GM12878 (cell line): ENCODE measurements at regions not wholly inside any gene's neighbourhood (a gene's known extent, or its start where the extent isn't known, plus 50 kb on each side); places are given as distances from the start of the nearest gene placed in this dataset.

Experiments
- ATAC-seq: fragments of 200-7000 bp; cut with Tn5 transposase; 3 replicates; pipeline ENCODE4 v1.9.1; 2020; ENCODE audit warnings: mild to moderate bottlenecking, moderate library complexity
- BruUV-seq: library from RNA; stranded (reverse); fragments of 400-500 nt; replicated peaks from 2 replicates; lab custom pipeline; 2021; lab: Mats Ljungman, UMichigan
- CTCF ChIA-PET: fragments of 300-600 bp; sonication (Branson Sonifier 250); formaldehyde crosslinking; extraction: SDS; loops from one replicate; lab custom pipeline; 2021; ENCODE audit warnings: inconsistent platforms; lab: Yijun Ruan, JAX
- POLR2A ChIA-PET: fragments of 350-600 bp; formaldehyde crosslinking; extraction: SDS; loops from one replicate; lab custom pipeline; 2021; ENCODE audit warnings: inconsistent platforms; lab: Charles Lee
- RAD21 ChIA-PET: fragments of 300-600 bp; sonication (Branson Sonifier 250); formaldehyde crosslinking; loops from one replicate; lab custom pipeline; 2023; ENCODE audit warnings: antibody characterized with exemption; ENCODE audit not compliant: unreplicated experiment; lab: Charles Lee
- SMC1A ChIA-PET: fragments of 300-600 bp; sonication (Branson Sonifier 250); formaldehyde crosslinking; loops from one replicate; lab custom pipeline; 2023; ENCODE audit not compliant: unreplicated experiment, uncharacterized antibody; lab: Charles Lee
- DNase-seq: peaks from one replicate; pipeline ENCODE4 v3.0.0-alpha.2; 2011; ENCODE audit warnings: low read depth, low spot score
- FAIRE-seq: peaks from 3 replicates; lab custom pipeline; 2011; peaks lifted over from hg19 to GRCh38; lab: Jason Lieb, UNC
- H2AFZ ChIP-seq: 2 replicates; pipeline ENCODE4 v1.6.0; 2011; ENCODE audit warnings: low read depth, low read length, control low read depth; ENCODE audit not compliant: control insufficient read depth
- H3K27ac ChIP-seq: 2 replicates; pipeline ENCODE4 v1.5.1; 2011; ENCODE audit warnings: control low read depth; ENCODE audit not compliant: control insufficient read depth, insufficient read depth
- H3K27me3 ChIP-seq, 2 experiments: replicated peaks in 1 of 2; 2 replicates each; pipeline versions ENCODE4 v1.6.0 to v1.6.1; 2011; ENCODE audit warnings: low read length in 1 of 2; ENCODE audit not compliant: control insufficient read depth in 2 of 2, insufficient read depth in 2 of 2
- H3K36me3 ChIP-seq, 2 experiments: 2 replicates each; pipeline ENCODE4 v1.5.1; 2011; ENCODE audit warnings: low read length in 1 of 2; ENCODE audit not compliant: control insufficient read depth in 2 of 2, insufficient read depth in 2 of 2
- H3K4me1 ChIP-seq: 2 replicates; pipeline ENCODE4 v1.6.1; 2011; ENCODE audit warnings: mild to moderate bottlenecking, low read length, moderate library complexity, mixed read lengths; ENCODE audit not compliant: control insufficient read depth, insufficient read depth
- H3K4me2 ChIP-seq: 2 replicates; pipeline ENCODE4 v1.6.0; 2011; ENCODE audit warnings: control low read depth; ENCODE audit not compliant: control insufficient read depth, insufficient read depth
- H3K4me3 ChIP-seq: fragments of 200-600 bp; sonication (generic); 2 replicates; pipeline ENCODE4 v1.5.1; 2016
- H3K79me2 ChIP-seq: 2 replicates; pipeline ENCODE4 v1.6.0; 2011; ENCODE audit warnings: low read length; ENCODE audit not compliant: control insufficient read depth, insufficient read depth
- H3K9ac ChIP-seq: 2 replicates; pipeline ENCODE4 v1.8.0; 2011; ENCODE audit warnings: low read length, control low read depth, mixed read lengths; ENCODE audit not compliant: control insufficient read depth, insufficient read depth
- H3K9me3 ChIP-seq: replicated peaks from 3 replicates; pipeline ENCODE4 v1.5.1; 2011; ENCODE audit warnings: mild to moderate bottlenecking, low read length; ENCODE audit not compliant: control insufficient read depth, insufficient read depth
- H4K20me1 ChIP-seq: 2 replicates; pipeline ENCODE4 v1.6.0; 2011; ENCODE audit not compliant: control insufficient read depth, insufficient read depth
- BMI1 ChIP-seq: fragments of 450-650 bp; IDR thresholded peaks from 2 replicates; pipeline ENCODE4 v1.6.1; 2016; ENCODE audit warnings: mild to moderate bottlenecking, moderate library complexity, borderline replicate concordance
- CREM ChIP-seq: IDR thresholded peaks from 2 replicates; pipeline ENCODE4 v1.6.1; 2014; ENCODE audit warnings: antibody characterized with exemption, low read depth
- MTA2 ChIP-seq: fragments of 450-650 bp; IDR thresholded peaks from 2 replicates; pipeline ENCODE4 v1.6.1; 2016; ENCODE audit warnings: low read depth, mild to moderate bottlenecking, moderate library complexity
- NFIC ChIP-seq: IDR thresholded peaks from 2 replicates; pipeline ENCODE4 v1.6.1; 2012; ENCODE audit warnings: low read depth, mild to moderate bottlenecking, inconsistent platforms, low read length, moderate library complexity
- NFYA ChIP-seq: IDR thresholded peaks from 2 replicates; pipeline ENCODE4 v1.6.1; 2011; ENCODE audit warnings: low read depth, mild to moderate bottlenecking, low read length, improper control_type of control experiment, borderline replicate concordance
- PKNOX1 ChIP-seq: fragments of 450-650 bp; IDR thresholded peaks from 2 replicates; pipeline ENCODE4 v1.6.1; 2016; ENCODE audit warnings: mild to moderate bottlenecking
- POU2F2 ChIP-seq: IDR thresholded peaks from 3 replicates; pipeline ENCODE4 v1.6.1; 2011; ENCODE audit warnings: low read depth, mild to moderate bottlenecking, low read length, borderline replicate concordance
- SREBF2 ChIP-seq: IDR thresholded peaks from 2 replicates; pipeline ENCODE4 v1.6.1; 2012; ENCODE audit warnings: mild to moderate bottlenecking, low read length
- YY1 ChIP-seq: IDR thresholded peaks from 2 replicates; pipeline ENCODE4 v1.6.1; 2011; ENCODE audit warnings: low read depth, mild to moderate bottlenecking, low read length
- ZNF622 ChIP-seq: fragments of 450-650 bp; IDR thresholded peaks from 2 replicates; pipeline ENCODE4 v1.6.1; 2017; ENCODE audit warnings: mild to moderate bottlenecking, inconsistent platforms
- ZZZ3 ChIP-seq: IDR thresholded peaks from 2 replicates; pipeline ENCODE4 v1.6.1; 2011; ENCODE audit warnings: low read depth; ENCODE audit not compliant: control insufficient read depth, insufficient read length
- WGBS: methylation state at CpG from one replicate; pipeline ENCODE4 v1.1.6; 2016; ENCODE audit warnings: low lambda C conversion rate; ENCODE audit not compliant: insufficient replicate concordance, insufficient coverage; ENCODE audit errors: missing lambda C conversion rate; 5-methylcytosine and 5-hydroxymethylcytosine counted together
- in situ Hi-C: fragments of 300-500 bp; cut with MboI; formaldehyde crosslinking; loops from 9 replicates; pipeline ENCODE4 v1.14.3; 2018; ENCODE audit warnings: mixed read lengths
- intact Hi-C: fragments of 100-400 bp; cut with micrococcal nuclease; formaldehyde crosslinking; loops from one replicate; pipeline ENCODE4 v1.14.2; 2022; ENCODE audit not compliant: unreplicated experiment

DNA sequence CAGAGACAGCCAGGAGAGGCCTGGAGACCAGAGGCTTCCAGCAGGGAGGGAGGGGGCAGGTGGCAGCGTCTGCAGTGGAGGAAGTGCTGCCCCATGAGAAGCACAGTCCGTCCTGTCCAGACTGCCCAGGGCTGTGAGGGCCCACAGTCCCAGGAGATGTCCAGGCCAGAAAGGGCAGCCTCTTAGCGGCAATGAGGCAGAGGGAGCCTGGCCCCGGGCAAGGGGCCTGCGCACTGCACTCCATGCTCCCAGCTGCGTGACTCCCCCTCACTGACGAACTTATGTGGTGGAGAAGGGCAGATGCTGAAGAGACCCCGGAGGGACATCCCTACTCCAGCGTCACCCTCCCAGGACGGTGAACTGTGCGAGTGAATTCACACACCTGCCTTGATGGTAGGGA is 115.3 kb downstream of the SOX1 start:
- no peak for ATAC-seq
- Histone ChIP-seq H3K36me3 (no peaks in the 10 kb centered on the region), H3K9ac (no peak overlapping the region), H3K27ac (no peak overlapping the region), H3K4me2 (no peak overlapping the region), H3K79me2 (no peaks in the 10 kb centered on the region), H3K4me1 (no peaks in the 10 kb centered on the region), H4K20me1 (no peaks in the 10 kb centered on the region), H3K4me3 (no peak overlapping the region), H3K9me3 (no peaks in the 10 kb centered on the region; the same call in 2 of the 3 replicates), H3K27me3 (no peaks in the 10 kb centered on the region), H2AFZ (no peak overlapping the region)
- TF ChIP-seq ZZZ3 (no peak), CREM (no peak), ZNF622 (no peak), PKNOX1 (no peak), NFIC (no peak), NFYA (no peak)
- FAIRE-seq = no peak
- no peak for DNase-seq
- in situ Hi-C loops (no loop called here), intact Hi-C loops (no loop called here)
- WGBS = 45% methylated on average over 11 of the region's 11 CpGs
- ChIA-PET SMC1A (no interaction called here), POLR2A (no interaction called here), CTCF (no interaction called here), RAD21 (no interaction called here)
- BruUV-seq = no TSS peak

DNA sequence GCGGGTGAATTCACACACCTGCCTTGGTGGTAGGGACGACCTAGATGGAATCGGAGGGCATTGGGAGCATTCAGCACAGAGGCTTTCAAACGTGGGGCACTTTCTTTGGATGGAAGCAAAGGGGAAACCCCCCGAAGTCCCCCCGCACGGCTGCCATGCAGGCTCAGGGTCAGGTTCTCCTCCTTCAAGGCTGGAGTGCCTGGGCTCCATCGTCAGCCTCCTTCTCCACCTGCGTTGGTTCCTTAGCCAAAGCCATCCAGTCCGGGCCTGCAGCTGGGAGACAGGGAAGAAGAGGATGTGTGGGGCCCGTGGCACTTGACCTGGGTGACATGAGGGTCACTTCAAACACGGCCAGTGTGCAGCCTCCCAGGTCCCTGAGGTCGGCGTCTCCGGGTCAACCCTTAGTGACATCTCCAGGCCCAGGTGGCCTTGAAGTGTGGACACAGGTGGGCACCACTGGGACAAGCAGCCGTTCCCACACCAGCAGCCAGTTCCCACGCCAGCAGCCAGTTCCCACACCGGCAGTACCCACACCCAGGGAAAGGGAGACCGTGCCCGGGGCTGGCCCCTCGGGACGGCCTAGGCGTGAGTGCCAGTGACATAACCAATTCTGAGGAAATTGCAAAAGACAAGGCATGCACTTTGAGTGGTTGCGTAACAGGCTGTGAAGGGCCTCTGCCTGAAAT is 116.0 kb downstream of the SOX1 start:
- H3K79me2 ChIP-seq = no peaks in the 10 kb centered on the region
- RAD21 ChIA-PET = no interaction called here
- H3K9ac ChIP-seq = no peak overlapping the region
- H3K9me3 ChIP-seq = no peaks in the 10 kb centered on the region; the same call in 2 of the 3 replicates
- TF ChIP-seq YY1 (no peak), MTA2 (no peak), SREBF2 (no peak), POU2F2 (no peak), NFIC (no peak), BMI1 (no peak)
- TF ChIP-seq, all 136 proteins: peak for 0
- ChIA-PET POLR2A (no interaction called here), CTCF (no interaction called here), SMC1A (no interaction called here)
- DNase-seq (no peak), FAIRE-seq (no peak), ATAC-seq (no peak)
- H3K4me1 ChIP-seq = no peaks in the 10 kb centered on the region
- H3K27me3 ChIP-seq = no peaks in the 10 kb centered on the region
- H3K4me2 ChIP-seq = no peak overlapping the region
- 42% methylated on average over 24 of the region's 24 CpGs for WGBS
- intact Hi-C loops (no loop called here), in situ Hi-C loops (no loop called here)
- H2AFZ ChIP-seq = no peak overlapping the region
- no peak overlapping the region for H3K27ac ChIP-seq
- no TSS peak for BruUV-seq
- H3K4me3 ChIP-seq = no peak overlapping the region
- no peaks in the 10 kb centered on the region for H3K36me3 ChIP-seq
- H4K20me1 ChIP-seq = no peaks in the 10 kb centered on the region
